ENCODE measurements at regions not wholly inside any gene's neighbourhood (a gene's known extent, or its start where the extent isn't known, plus 50 kb on each side); places are given as distances from the start of the nearest gene placed in this dataset.

- dilution Hi-C loops (cut with MboI; ENCODE audit: extremely low pct_ligation_motif_present, low sequenced_read_pairs) = no loop called here
- Histone ChIP-seq H3K27me3 (ENCODE audit: control insufficient read depth, extremely low read depth, insufficient read depth, low read length) (no peaks in the 10 kb centered on the region), H3K9ac (ENCODE audit: control insufficient read depth, extremely low read depth, insufficient read depth, low read length) (no peak overlapping the region), H4K20me1 (ENCODE audit: control insufficient read depth, extremely low read depth, insufficient read depth, low read length) (no peaks in the 10 kb centered on the region), H3K9me3 (ENCODE audit: control insufficient read depth, low read depth, low read length) (no peaks in the 10 kb centered on the region), H3K4me2 (ENCODE audit: control insufficient read depth, extremely low read depth, insufficient read depth, low read depth, low read length) (no peak overlapping the region), H3K36me3 (ENCODE audit: control insufficient read depth in 2 of 2, extremely low read depth in 1 of 2, insufficient read depth in 2 of 2, low read length in 2 of 2) (no peaks in the 10 kb centered on the region), H3K9me1 (ENCODE audit: control insufficient read depth, extremely low read depth, insufficient read depth, low read length) (no peaks in the 10 kb centered on the region), H3K27ac (ENCODE audit: control insufficient read depth, insufficient read depth, low read length) (no peak overlapping the region), H3K79me2 (ENCODE audit: control insufficient read depth, insufficient read depth, low read length) (no peaks in the 10 kb centered on the region), H2AFZ (ENCODE audit: control insufficient read depth, low read length) (no peak overlapping the region), H3K4me1 (ENCODE audit: control insufficient read depth, extremely low read depth, insufficient read depth, low read length) (no peaks in the 10 kb centered on the region), H3K4me3 (ENCODE audit: control insufficient read depth in 2 of 3, extremely low read depth in 1 of 3, insufficient read depth in 2 of 3, low read depth in 1 of 3, low read length in 3 of 3) (no peak overlapping the region)
- TF ChIP-seq EZH2 (IDR thresholded peaks at IDR 0.05; ENCODE audit: low read length) = no peak
- no peak for TF ChIP-seq CTCF (optimal IDR thresholded peaks at IDR 0.05 in 1 of 3, IDR thresholded peaks at IDR 0.05 in 1 of 3, conservative IDR thresholded peaks at IDR 0.05 in 1 of 3; ENCODE audit: extremely low read depth in 1 of 3, insufficient read depth in 2 of 3, low read length in 3 of 3)
- FAIRE-seq (no peak), DNase-seq (ENCODE audit: low read depth, low spot score) (no peak)
Observed at GRCh38 chr7:86951895-86952294, 107.6 kb downstream of the ELAPOR2 start.

- no peaks in the 10 kb centered on the region for H4K20me1 ChIP-seq (ENCODE audit: control insufficient read depth, extremely low read depth, insufficient read depth, low read length)
- H3K27ac ChIP-seq (ENCODE audit: control insufficient read depth, insufficient read depth, low read length) = no peak overlapping the region
- H3K27me3 ChIP-seq (ENCODE audit: control insufficient read depth, extremely low read depth, insufficient read depth, low read length) = no peaks in the 10 kb centered on the region
- no peak for TF ChIP-seq EZH2 (IDR thresholded peaks at IDR 0.05; ENCODE audit: low read length)
- no peak for TF ChIP-seq CTCF (optimal IDR thresholded peaks at IDR 0.05 in 1 of 3, IDR thresholded peaks at IDR 0.05 in 1 of 3, conservative IDR thresholded peaks at IDR 0.05 in 1 of 3; ENCODE audit: extremely low read depth in 1 of 3, insufficient read depth in 2 of 3, low read length in 3 of 3)
- DNase-seq (ENCODE audit: low read depth, low spot score) = no peak
- H3K4me2 ChIP-seq (ENCODE audit: control insufficient read depth, extremely low read depth, insufficient read depth, low read depth, low read length) = no peak overlapping the region
- H3K9me3 ChIP-seq (ENCODE audit: control insufficient read depth, low read depth, low read length) = no peaks in the 10 kb centered on the region
- H3K4me3 ChIP-seq (ENCODE audit: control insufficient read depth in 2 of 3, extremely low read depth in 1 of 3, insufficient read depth in 2 of 3, low read depth in 1 of 3, low read length in 3 of 3) = no peak overlapping the region
- no peak for FAIRE-seq
- H3K4me1 ChIP-seq (ENCODE audit: control insufficient read depth, extremely low read depth, insufficient read depth, low read length) = no peaks in the 10 kb centered on the region
- dilution Hi-C loops (cut with MboI; ENCODE audit: extremely low pct_ligation_motif_present, low sequenced_read_pairs) = no loop called here
- H3K79me2 ChIP-seq (ENCODE audit: control insufficient read depth, insufficient read depth, low read length) = no peaks in the 10 kb centered on the region
- no peak overlapping the region for H3K9ac ChIP-seq (ENCODE audit: control insufficient read depth, extremely low read depth, insufficient read depth, low read length)
- H3K9me1 ChIP-seq (ENCODE audit: control insufficient read depth, extremely low read depth, insufficient read depth, low read length) = no peaks in the 10 kb centered on the region
- no peaks in the 10 kb centered on the region for H3K36me3 ChIP-seq (ENCODE audit: control insufficient read depth in 2 of 2, extremely low read depth in 1 of 2, insufficient read depth in 2 of 2, low read length in 2 of 2)
- H2AFZ ChIP-seq (ENCODE audit: control insufficient read depth, low read length) = no peak overlapping the region
Observed at GRCh38 chr7:86950944-86951343, 108.5 kb downstream of the ELAPOR2 start.
